HG03442 (cell line): ENCODE measurements at regions not wholly inside any gene's neighbourhood (a gene's known extent, or its start where the extent isn't known, plus 50 kb on each side); places are given as distances from the start of the nearest gene placed in this dataset.
"Not testable (repeated sequence)": the region's sequence is repeated elsewhere in the genome, so short reads cannot be mapped to it uniquely, and the experiment has no call there.

ENCODE experiments used
- ATAC-seq: cut with Tn5 transposase; IDR thresholded peaks from one replicate; pipeline ENCODE4 v1.9.1; 2021; ENCODE audit warnings: mild to moderate bottlenecking, moderate library complexity; ENCODE audit not compliant: unreplicated experiment

DNA sequence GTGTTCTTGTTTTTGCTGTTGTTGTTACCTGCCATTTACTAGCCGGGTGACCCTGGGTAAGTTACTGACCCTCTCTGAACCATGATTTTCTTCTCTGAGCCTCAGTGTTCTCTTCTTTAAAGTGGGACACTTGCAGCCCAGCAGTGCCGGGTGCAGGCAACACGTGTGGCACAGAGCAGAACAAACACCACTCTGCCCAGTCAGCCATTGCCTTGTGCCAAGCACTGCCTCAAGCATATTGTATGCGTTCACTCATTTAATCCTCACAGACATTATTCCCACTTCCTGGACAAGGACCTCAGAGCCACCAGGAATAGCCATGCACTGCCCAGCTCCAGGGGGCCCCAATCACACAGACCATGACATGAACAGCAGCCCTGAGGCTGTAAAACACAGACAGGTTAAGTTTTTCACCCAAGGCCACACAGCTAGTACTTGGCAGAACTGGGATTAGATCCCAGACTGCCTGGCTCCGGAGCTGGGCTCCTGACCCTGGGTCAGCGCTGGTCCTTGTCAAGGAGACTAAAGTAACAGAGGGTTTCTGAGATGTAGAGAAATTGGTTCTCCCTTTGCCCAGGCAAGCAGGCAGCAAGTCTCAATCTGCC lies 74.0 kb upstream of the PTPN1 start:
- ATAC-seq = no peak

DNA sequence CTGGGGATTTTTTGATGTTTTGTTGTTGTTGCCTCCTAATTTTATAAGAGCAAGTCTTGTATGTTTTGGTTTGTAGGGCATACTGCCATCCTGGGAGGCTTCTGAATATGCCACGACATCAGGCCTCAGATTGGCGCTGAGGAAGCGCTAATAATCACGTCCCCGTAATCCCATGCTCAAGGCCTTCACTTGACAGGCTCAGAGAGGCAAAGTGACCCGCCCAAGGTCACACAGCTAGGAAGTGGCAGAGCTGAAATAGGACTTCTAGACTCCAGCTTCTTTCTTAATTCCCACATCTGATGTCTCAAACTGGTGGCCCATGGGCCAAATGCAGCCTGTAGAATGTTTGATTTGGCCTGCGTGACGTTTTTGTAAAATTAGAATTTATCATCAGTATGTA lies 73.5 kb upstream of the PTPN1 start:
- no peak for ATAC-seq

DNA sequence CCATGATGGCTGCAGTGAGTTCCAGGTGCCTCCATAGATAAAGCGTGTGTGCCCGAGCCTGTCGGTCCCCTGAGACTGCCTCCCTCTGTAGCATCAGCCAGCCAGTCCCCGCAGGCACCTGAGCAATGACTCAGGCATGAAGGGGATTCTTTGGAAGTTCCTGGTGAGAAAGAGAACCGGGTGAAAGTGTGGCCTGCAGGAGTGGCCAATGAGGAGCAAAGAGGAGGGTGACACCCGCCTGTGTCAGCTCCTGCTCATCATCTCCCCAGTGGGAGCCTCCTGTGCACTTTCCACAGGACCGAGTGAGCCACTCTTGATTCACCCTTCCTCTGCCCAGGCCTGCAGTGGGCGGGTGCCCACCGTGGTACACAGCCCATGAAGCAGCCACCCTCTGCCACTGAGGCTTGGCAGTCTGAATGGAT lies 71.2 kb upstream of the PTPN1 start:
- ATAC-seq = no peak

DNA sequence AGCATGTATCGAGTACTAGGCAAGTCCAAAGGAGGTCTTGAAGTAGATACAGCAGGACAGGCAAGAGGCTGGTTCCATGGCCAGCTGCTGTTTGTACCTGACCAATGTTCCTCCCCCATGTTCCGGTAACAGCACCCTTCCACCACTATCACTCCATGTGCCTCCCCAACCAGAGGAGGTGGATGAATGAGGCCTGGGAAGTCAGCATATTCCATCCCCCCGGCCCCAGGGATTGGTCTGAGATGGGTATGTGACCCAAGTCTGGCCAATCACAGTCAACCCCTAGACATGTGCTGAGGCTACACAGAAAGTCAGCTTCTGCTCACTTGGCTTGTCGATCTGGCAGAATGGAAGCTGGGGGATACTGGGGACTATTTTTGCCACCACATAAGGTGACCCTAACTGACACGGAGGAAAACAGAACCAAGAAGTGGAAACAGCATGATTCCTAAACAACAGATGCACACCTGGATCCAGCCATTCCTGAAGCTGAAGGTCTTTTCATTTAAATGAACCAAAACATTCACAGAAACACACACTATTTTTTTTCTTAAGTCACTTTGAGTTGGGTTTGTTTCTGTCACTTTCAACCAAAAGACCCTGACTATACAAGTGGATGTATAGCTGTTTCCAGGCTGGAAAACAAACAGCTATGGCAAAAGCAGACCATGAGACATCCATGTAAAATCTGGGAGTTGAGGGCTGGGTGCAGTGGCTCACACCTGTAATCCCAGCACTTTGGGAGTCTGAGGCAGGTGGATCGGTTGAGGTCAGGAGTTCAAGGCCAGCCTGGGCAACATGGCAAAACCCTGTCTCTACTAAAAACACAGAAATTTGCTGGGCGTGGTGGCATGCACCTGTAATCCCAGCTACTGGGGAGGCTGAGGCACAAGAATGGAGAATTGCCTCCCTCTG lies 70.4 kb upstream of the PTPN1 start:
- no peak for ATAC-seq

DNA sequence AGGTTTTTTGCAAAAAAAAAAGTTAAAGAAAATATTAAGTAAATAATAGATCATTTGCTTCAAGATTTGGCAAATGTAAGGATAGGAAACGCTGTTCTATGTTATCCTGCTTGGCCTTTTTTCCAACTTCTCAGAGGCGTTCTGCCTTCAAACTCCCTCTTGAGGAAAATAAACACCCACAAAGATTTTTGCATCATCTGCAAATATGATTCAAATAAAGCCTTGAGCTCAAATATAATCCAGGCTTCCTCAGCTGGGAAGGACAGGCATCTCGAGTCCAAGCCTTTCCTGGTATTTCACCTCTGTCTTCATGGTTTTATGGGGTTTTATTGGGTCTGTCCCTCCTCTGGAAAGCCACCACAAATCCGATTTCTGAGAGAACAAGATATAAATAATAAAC lies 67.7 kb upstream of the PTPN1 start:
- ATAC-seq = no peak

DNA sequence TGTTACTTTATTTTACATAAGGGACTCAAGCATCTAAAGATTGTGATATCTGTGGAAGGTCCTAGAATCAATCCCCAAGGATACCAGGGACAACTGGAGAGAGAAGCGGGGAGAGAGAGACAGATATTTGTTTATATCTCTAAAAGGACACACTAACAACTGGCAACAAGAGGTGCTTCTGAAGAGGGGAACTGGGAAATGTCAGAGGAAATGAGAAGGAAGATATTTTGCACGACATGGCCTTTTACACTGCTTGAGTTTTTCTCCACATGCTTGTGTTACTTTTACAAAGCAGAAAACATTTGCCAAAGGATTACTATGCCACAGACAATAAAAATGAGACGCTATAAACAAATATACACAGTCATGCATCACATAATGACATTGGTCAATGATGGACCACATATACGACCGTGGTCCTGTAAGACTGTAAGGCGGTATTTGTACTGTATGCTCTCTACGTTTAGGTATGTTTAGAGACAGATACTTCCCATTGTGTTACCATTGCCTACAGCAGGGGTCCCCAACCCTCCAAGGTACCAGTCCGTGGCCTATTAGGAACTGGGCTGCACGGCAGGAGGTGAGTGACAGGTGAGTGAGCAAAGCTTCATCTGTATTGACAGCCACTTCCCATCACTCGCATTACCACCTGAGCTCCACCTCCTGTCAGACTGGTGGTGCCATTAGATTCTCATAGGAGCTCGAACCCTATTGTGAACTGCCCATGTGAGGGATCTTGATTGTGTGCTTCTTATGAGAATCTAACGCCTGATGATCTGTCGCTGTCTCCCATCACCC lies 64.6 kb upstream of the PTPN1 start:
- no peak for ATAC-seq

DNA sequence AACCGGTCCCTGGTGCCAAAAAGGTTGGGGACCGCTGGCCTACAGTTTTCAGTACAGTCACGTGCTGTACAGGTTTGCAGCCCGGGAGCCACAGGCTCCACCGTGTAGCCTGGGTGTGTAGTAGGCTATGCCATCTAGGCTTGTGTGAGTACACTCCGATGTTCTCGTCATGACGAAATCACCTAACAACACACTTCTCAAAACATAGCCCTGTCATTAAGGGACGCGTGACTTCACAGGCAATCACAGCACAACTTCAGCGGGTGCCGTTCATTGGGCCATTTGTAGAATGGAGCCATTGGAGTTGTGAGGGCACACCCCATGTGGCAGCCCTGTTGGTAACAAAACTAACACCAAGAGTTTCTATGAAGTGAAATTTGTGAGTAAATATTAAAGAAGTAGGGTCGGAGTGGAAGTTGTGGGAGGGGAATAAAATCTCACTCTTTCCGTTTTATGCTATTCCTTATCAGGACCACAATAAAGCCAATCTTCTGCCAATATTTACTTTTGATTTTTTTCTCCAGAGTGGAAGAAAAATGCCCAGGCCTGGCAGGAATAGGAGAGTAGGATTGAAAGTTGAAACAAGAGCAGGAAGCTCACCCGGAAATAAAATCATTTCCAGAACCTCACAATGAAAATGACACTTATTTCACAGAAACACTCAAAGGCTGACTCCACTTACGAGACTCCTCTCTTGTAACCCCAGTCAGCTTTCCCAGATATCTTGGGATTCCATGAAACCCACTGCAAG lies 63.7 kb upstream of the PTPN1 start:
- ATAC-seq = no peak

DNA sequence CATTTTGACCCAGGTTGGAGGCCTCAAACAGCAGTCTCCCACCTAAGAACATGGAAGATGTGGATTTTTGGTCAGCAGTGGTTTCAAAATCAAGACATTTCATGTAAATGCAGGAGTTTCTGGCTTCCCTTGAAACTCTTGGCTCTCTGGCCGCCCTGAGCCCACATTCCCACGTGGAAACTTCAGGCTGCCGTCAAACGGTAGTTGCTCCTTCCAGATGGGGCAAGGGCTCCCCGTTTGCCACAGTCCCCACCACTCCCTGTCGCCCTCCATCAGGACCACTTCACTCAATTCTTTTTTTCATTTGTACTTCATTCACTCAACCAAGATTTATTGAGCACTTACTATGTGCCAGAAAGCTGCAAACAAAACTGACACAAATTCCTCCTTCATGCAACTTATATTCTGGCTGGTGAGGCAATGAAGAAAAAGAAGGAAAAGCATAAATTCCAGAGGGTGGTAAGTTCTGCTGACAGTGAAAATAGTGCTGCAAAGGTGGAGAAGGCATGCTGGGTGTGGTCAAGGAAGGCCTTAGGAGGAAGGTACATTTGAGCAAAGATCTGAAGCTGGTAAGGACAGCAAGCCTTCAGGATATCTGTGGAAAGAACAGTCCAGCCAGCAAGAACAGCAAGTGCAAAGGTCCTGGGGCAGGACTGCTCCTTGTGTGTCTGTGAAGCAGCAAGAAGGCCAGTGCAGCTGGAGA lies 62.9 kb upstream of the PTPN1 start:
- no peak for ATAC-seq

DNA sequence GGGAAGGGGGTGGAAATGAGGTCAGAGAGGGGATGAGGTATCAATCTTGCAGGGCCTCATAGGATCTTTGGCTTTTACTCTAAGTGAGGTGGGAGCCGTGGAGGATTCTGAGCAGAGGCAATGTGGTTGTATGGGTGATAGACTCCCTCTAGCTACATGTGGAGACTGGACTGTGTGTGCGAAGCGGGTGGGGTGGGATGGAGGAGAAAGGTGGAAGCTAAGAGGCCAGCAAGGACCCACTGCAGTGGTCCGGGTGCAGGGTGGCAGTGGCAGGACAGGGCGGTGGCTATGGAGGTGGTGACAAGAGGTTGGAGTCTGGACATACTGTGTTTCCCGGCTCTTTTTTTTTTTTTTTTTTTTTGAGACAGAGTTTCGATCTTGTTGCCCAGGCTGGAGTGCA lies 62.4 kb upstream of the PTPN1 start:
- ATAC-seq = no peak

DNA sequence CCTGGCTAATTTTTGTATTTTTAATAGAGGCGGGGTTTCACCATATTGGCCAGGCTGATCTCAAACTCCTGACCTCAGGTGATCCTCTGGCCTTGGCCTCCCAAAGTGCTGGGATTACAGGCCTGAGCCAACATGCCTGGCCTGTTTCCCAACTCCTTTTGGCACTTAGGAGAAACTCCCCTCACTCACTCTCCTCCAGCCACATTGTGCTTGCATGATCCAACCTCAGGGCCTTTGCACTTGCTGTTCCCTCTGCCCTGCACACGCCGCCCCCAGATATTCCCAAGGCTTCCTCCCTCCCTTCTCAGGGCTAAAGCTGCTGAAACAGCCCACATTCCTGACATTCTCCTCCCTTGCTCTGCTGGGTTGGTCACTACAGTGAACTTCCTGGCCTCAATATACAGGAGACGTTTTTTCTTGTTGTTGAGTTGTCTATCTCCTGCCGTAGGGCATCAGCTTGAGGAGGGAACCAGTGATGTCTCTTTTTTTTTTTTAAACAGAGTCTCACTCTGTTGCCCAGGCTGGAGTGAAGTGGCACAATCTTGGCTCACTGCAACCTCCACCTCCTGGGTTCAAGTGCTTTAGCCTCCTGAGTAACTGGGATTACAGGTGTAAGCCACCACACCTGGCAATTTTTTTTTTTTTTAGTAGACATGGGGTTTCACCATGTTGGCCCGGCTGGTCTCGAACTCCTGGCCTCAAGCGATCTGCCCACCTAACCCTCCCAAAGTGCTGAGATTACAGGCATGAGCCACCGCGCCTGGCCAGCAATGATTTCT lies 61.4 kb upstream of the PTPN1 start:
- not testable (repeated sequence) for ATAC-seq

DNA sequence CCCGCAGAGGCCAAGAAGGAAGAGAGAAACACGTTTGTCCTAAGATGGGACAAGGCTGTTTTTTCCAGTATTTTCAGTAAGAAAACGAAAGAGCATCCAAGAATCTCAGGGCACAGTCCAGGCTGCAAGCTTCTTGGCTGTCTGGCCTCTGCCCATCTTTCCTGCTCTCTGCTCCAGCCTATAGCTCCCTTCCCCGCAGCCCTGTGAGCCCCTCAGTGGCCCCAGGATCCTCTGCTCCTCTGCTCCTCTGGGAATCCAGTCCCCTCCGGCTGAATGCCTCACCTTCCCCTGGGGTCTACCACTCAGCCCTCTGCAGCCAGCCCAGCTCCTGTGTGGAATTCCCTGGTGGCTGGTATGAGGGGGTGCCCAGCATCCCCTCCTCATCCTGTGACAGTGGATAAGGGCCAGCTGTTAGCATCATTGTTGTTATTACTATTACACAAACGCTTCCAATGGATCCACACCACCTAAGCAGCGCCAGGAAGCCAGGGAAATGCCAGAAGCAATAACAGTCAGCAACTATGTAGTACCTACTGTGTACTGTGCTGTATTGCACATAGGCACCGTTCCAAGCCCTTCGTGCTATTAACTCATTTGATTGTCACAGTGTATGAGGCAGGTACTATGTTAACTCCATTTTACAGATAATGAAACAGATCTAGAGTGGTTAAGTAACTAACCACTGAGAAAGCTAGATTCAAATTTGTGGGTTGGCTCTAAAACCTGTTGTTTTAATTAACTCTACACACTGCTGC lies 60.3 kb upstream of the PTPN1 start:
- ATAC-seq = peak; percentile 68

DNA sequence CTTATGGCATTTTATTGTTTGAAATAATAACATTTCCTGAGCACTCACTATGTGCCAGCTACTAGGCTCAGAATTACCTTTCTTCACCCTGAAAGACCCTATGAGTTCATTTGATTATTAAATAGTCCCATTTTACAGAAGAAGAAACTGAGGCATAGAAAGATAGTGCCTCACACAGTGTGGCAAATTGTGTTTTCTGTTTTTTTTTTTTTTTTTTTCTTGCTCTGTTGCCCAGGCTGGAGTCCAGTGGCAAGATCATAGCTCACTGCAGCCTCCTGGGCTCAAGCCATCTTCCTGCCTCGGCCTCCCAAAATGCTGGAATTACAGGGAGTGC lies 59.7 kb upstream of the PTPN1 start:
- no peak for ATAC-seq

DNA sequence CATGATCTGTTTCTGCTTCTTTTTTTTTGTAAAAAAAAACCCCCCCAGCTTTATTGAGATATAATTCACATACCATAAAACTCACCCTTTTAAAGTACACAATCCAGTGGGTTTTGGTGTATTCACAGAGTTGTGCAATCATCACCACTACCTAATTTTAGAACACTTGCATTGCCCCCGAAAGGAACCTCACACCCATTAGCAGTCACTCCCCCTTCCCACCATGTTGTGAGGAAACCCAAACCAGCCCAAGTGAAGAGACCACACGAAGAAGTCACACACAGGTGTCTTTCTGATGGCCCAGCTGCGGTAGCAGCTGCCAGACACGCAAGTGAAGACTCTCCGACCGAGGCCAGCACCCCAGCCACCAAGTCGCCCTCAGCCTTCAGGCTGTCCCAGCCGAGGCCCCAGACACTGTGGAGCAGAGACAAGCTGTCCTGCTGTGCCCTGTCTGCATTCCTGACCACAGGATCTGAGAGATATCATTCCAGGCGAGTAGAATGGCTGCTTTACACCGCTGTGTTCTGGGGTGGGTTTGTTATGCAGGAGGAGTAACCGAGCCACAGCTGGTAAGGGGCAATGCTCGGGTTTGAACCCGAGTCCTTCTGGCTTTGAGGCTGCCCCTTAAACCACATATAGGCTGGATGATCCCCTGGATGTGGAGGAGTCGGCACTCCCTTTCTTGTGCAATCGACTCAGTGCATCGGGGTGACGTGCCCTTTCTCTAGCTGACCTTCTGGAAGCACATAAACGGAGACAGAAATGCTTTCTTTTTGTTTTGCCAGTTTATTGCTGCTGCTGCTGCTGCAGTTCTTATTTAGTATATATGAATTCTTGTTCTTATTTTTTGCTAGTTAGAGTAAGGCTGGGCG lies 59.1 kb upstream of the PTPN1 start:
- peak; percentile 63 for ATAC-seq

DNA sequence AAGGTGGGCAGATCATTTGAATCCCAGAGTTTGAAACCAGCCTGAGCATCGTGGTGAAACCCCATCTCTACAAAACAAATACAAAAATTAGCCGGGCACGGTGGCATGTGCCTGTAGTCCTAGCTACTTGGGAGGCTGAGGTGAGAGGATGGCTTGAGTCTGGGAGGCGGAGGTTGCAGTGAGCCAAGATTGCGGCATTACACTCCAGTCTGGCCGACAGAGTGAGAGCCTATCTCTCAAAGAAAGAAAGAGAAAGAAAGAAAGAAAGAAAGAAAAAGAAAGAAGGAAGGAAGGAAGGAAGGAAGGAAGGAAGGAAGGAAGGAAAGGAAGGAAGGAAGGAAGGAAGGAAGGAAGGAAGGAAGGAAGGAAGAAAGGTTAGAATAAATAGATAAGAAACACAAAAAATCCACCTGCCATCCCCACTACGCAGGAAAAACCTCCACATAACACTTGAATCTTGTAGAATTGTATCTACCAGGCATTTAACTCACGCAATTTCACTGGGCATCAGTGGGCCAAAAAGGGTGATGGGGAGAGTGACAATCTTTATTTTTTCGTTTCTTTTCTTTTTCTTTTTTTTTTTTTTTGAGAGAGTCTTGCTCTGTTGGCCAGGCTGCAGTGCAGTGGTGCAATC lies 58.3 kb upstream of the PTPN1 start:
- not testable (repeated sequence) for ATAC-seq

DNA sequence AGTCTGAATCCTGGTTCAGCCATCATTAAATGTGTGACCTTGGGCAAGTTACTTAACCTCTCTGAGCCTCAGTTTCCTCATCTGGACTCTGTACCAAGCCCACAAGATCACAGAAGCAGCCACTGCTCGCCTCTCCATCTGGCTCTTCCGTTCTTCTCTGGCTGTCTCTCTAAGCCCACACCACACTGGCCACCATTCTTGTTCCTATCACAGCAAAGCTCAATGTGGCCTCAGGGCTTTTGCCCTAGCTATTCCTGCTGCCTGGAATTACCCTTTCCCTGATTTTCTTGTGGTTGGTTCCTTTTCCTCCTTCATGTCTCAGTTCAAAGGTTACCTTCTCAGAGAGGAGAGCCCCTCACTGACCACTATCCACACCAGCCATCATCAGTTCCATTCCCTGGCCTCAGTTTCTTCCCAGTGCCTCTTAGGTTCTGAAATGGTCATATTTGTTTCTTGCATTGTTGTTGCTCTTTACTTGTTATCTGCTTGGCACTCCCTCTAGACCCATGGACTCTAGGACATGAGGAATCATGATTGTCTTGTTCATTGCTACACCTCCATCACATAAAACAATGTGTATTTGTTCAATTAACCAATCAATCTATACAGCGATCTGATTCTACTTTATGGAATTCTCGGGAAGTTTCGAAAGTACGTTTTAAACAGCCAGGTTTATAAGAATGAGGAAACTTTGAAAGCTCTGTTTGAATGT lies 56.5 kb upstream of the PTPN1 start:
- ATAC-seq = no peak

DNA sequence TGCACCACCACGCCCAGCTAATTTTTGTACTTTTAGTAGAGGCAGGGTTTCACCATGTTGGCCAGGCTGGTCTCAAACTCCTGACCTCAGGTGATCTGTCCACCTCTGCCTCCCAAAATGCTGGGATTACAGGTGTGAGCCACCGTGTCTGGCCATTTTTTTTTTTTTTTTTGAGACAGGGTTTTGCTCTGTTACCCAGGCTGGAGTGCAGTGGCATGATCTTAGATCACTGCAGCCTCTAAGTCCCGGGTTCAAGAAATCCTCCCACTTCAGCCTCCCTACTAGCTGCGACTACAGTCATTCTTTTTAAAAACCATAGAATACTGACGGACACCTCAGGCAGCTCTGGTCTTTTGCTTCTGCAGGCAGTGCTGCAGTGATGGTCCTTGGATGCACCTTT lies 54.9 kb upstream of the PTPN1 start:
- ATAC-seq = not testable (repeated sequence)
